IMR-90 (cell line): ENCODE measurements at regions not wholly inside any gene's neighbourhood (a gene's known extent, or its start where the extent isn't known, plus 50 kb on each side); places are given as distances from the start of the nearest gene placed in this dataset.

Experiments
- ATAC-seq: fragments of 200-7000 bp; cut with Tn5 transposase; 2 replicates; pipeline ENCODE4 v1.9.1; 2020; ENCODE audit warnings: low read depth, mild to moderate bottlenecking, moderate library complexity
- BruUV-seq: library from RNA; stranded (reverse); fragments of 400-500 nt; replicated peaks from 2 replicates; lab custom pipeline; 2021; lab: Mats Ljungman, UMichigan
- CTCF ChIA-PET: fragments of 300-600 bp; formaldehyde crosslinking; extraction: SDS; loops from one replicate; lab custom pipeline; 2021; ENCODE audit warnings: antibody characterized with exemption; lab: Yijun Ruan, JAX
- POLR2A ChIA-PET: fragments of 300-600 bp; sonication (Branson Sonifier 250); formaldehyde crosslinking; loops from one replicate; lab custom pipeline; 2022; ENCODE audit warnings: antibody characterized with exemption; ENCODE audit not compliant: unreplicated experiment; lab: Charles Lee
- DNase-seq: peaks from one replicate; pipeline ENCODE4 v3.0.0; 2013
- H2AFZ ChIP-seq: replicated peaks from 2 replicates; pipeline ENCODE3; 2013; ENCODE audit warnings: low read length, mild to moderate bottlenecking; ENCODE audit not compliant: poor library complexity
- H2AK5ac ChIP-seq: 2 replicates; pipeline ENCODE4 v1.6.1; 2013; ENCODE audit warnings: low read depth, low read length, inconsistent platforms
- H2AK9ac ChIP-seq: replicated peaks from 2 replicates; pipeline ENCODE3; 2013; ENCODE audit warnings: mild to moderate bottlenecking, low read depth, low read length, moderate library complexity; ENCODE audit not compliant: poor library complexity
- H2BK120ac ChIP-seq: 2 replicates; pipeline ENCODE4 v1.6.1; 2013; ENCODE audit warnings: low read depth, low read length, inconsistent platforms
- H2BK15ac ChIP-seq: 3 replicates; pipeline ENCODE4 v1.6.1; 2013; ENCODE audit warnings: low read depth, low read length, inconsistent platforms
- H2BK20ac ChIP-seq: 2 replicates; pipeline ENCODE4 v1.6.1; 2013; ENCODE audit warnings: low read depth, mild to moderate bottlenecking, inconsistent platforms, low read length, moderate library complexity
- H2BK5ac ChIP-seq: 2 replicates; pipeline ENCODE4 v1.6.1; 2013; ENCODE audit warnings: mild to moderate bottlenecking, low read depth, low read length, inconsistent platforms; ENCODE audit not compliant: poor library complexity, severe bottlenecking
- H3K14ac ChIP-seq: replicated peaks from 2 replicates; pipeline ENCODE4 v1.6.1; 2013; ENCODE audit warnings: low read depth, low read length, inconsistent platforms
- H3K18ac ChIP-seq: 2 replicates; pipeline ENCODE4 v1.6.1; 2013; ENCODE audit warnings: low read depth, low read length, control low read depth
- H3K23ac ChIP-seq: 2 replicates; pipeline ENCODE4 v1.6.1; 2013; ENCODE audit warnings: low read depth, low read length, inconsistent platforms
- H3K27ac ChIP-seq: 2 replicates; pipeline ENCODE4 v1.5.1; 2013; ENCODE audit warnings: mild to moderate bottlenecking, control low read depth, low read length; ENCODE audit not compliant: insufficient read depth
- H3K27me3 ChIP-seq: 2 replicates; pipeline ENCODE4 v1.6.1; 2013; ENCODE audit warnings: low read length; ENCODE audit not compliant: control insufficient read depth, insufficient read depth
- H3K36me3 ChIP-seq: 2 replicates; pipeline ENCODE4 v1.6.1; 2013; ENCODE audit warnings: low read length, mixed read lengths; ENCODE audit not compliant: control insufficient read depth, insufficient read depth
- H3K4ac ChIP-seq: 2 replicates; pipeline ENCODE4 v1.6.1; 2013; ENCODE audit warnings: low read depth, low read length, inconsistent platforms
- H3K4me1 ChIP-seq: 2 replicates; pipeline ENCODE4 v1.6.1; 2013; ENCODE audit warnings: low read length, mixed read lengths; ENCODE audit not compliant: control insufficient read depth, insufficient read depth
- H3K4me2 ChIP-seq: 2 replicates; pipeline ENCODE4 v1.6.1; 2013; ENCODE audit warnings: low read depth, mild to moderate bottlenecking, control low read depth, low read length, moderate library complexity
- H3K4me3 ChIP-seq: 2 replicates; pipeline ENCODE4 v1.5.1; 2013; ENCODE audit warnings: low read depth, mild to moderate bottlenecking, control low read depth, low read length, moderate library complexity; ENCODE audit not compliant: insufficient read depth
- H3K56ac ChIP-seq: 2 replicates; pipeline ENCODE4 v1.6.1; 2013; ENCODE audit warnings: low read length, inconsistent platforms; ENCODE audit not compliant: insufficient read depth; ENCODE audit errors: extremely low read depth
- H3K79me1 ChIP-seq, 2 experiments: 2 replicates each; pipeline ENCODE4 v1.6.1; 2013; ENCODE audit warnings: low read length in 2 of 2, inconsistent platforms in 1 of 2, low read depth in 1 of 2
- H3K9ac ChIP-seq: 2 replicates; pipeline ENCODE4 v1.6.1; 2013; ENCODE audit warnings: low read depth, low read length, control low read depth
- H3K9me1 ChIP-seq: 2 replicates; pipeline ENCODE4 v1.6.1; 2013; ENCODE audit warnings: low read length, inconsistent platforms; ENCODE audit not compliant: insufficient read depth
- H3K9me3 ChIP-seq: 2 replicates; pipeline ENCODE4 v1.6.1; 2013; ENCODE audit warnings: low read length; ENCODE audit not compliant: control insufficient read depth, insufficient read depth
- H4K20me1 ChIP-seq: 2 replicates; pipeline ENCODE4 v1.6.1; 2013; ENCODE audit warnings: low read length, inconsistent platforms; ENCODE audit not compliant: insufficient read depth
- H4K5ac ChIP-seq: 2 replicates; pipeline ENCODE4 v1.6.1; 2013; ENCODE audit warnings: mild to moderate bottlenecking, low read depth, low read length, control low read depth
- H4K8ac ChIP-seq, 2 experiments: 2 replicates each; pipeline ENCODE4 v1.6.1; 2013; ENCODE audit warnings: low read depth in 2 of 2, low read length in 2 of 2, control low read depth in 1 of 2, inconsistent platforms in 1 of 2
- H4K91ac ChIP-seq: 2 replicates; pipeline ENCODE4 v1.6.1; 2013; ENCODE audit warnings: low read depth, low read length, inconsistent platforms; ENCODE audit not compliant: insufficient read depth
- FOS ChIP-seq: fragments of 150-350 bp; IDR thresholded peaks from 2 replicates; pipeline ENCODE4 v1.6.1; 2016; ENCODE audit warnings: low read depth, low read length
- NFE2L2 ChIP-seq: fragments of 150-350 bp; IDR thresholded peaks from 2 replicates; pipeline ENCODE4 v1.6.1; 2016; ENCODE audit warnings: low read depth, mild to moderate bottlenecking, low read length
- WGBS, 2 experiments: methylation state at CpG; one replicate each; pipeline versions ENCODE4 v1.1.5 to v1.1.7; 2013; ENCODE audit warnings: missing lambda C conversion rate in 2 of 2; ENCODE audit not compliant: insufficient read length in 1 of 2; ENCODE audit errors: extremely low coverage in 2 of 2; 5-methylcytosine and 5-hydroxymethylcytosine counted together
- dilution Hi-C: fragments of 300-500 bp; cut with HindIII; formaldehyde crosslinking; loops from one replicate; pipeline ENCODE4 v1.14.3; 2018; ENCODE audit warnings: low sequenced_read_pairs; ENCODE audit not compliant: unreplicated experiment
- in situ Hi-C: fragments of 300-500 bp; cut with MboI; formaldehyde crosslinking; loops from 3 replicates; pipeline ENCODE4 v1.14.3; 2019; ENCODE audit warnings: low sequenced_read_pairs, inconsistent platforms, mixed read lengths
- intact Hi-C: fragments of 100-400 bp; cut with micrococcal nuclease; formaldehyde crosslinking; loops from 2 replicates; pipeline ENCODE4 v1.10.0; 2022
- TF ChIP-seq, protein P1 (sequence below): fragments of 150-350 bp; IDR thresholded peaks from 2 replicates; pipeline ENCODE4 v1.6.1; 2016; ENCODE audit warnings: low read depth, mild to moderate bottlenecking, low read length, moderate library complexity, borderline replicate concordance

DNA sequence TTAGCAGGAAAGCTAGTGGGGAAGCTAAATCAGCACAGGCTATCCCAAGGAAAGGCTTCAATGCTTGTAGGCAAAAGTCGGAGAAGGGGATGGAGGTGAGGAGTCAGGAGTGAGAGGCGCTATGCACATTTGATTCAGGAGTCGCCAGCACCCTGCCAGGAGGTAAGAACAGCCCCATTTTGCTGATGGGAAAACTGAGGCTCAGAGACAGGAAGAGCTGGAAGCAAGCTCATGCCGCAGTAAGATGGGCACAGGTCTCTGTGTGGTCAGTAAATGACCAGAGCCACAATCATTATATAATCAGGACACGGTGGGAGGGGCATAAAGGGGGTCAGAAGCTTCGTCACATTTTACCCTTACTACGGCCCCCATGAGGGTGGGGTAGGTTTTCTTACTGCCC is 504.4 kb downstream of the MN1 start:
- Histone ChIP-seq H3K14ac (no peak overlapping the region), H3K4me1 (peaks cover 3% of the 10 kb centered on the region; the same call in 1 of the 2 replicates), H3K9ac (no peak overlapping the region), H3K4me3 (no peak overlapping the region), H3K18ac (no peak overlapping the region), H4K91ac (no peak overlapping the region), H2AK5ac (no peak overlapping the region), H2AFZ (no peak overlapping the region), H3K56ac (no peak overlapping the region), H3K79me1 (no peaks in the 10 kb centered on the region), H3K4ac (no peak overlapping the region), H3K9me3 (no peaks in the 10 kb centered on the region), H3K27ac (no peak overlapping the region), H3K23ac (no peak overlapping the region), H2AK9ac (no peak overlapping the region), H4K5ac (no peak overlapping the region), H2BK5ac (no peak overlapping the region), H4K8ac (no peak overlapping the region), H2BK20ac (no peak overlapping the region), H2BK15ac (no peak overlapping the region), H4K20me1 (no peaks in the 10 kb centered on the region), H3K27me3 (peaks cover 39% of the 10 kb centered on the region), H2BK120ac (no peak overlapping the region), H3K4me2 (no peak overlapping the region), H3K36me3 (no peaks in the 10 kb centered on the region), H3K9me1 (no peaks in the 10 kb centered on the region)
- BruUV-seq = no TSS peak
- no peak for TF ChIP-seq NFE2L2
- no peak for TF ChIP-seq FOS
- TF ChIP-seq, protein P1, sequence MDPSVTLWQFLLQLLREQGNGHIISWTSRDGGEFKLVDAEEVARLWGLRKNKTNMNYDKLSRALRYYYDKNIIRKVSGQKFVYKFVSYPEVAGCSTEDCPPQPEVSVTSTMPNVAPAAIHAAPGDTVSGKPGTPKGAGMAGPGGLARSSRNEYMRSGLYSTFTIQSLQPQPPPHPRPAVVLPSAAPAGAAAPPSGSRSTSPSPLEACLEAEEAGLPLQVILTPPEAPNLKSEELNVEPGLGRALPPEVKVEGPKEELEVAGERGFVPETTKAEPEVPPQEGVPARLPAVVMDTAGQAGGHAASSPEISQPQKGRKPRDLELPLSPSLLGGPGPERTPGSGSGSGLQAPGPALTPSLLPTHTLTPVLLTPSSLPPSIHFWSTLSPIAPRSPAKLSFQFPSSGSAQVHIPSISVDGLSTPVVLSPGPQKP = no peak
- intact Hi-C loops (no loop called here), in situ Hi-C loops (no loop called here), dilution Hi-C loops (no loop called here)
- ChIA-PET POLR2A (no interaction called here), CTCF (no interaction called here)
- ATAC-seq (no peak), DNase-seq (no peak)
- WGBS, 2 experiments = 93% methylated on average over 3 of the region's 7 CpGs; no CpG with 5 or more reads in 1 of the 2 experiments
